ENCODE measurements at regions not wholly inside any gene's neighbourhood (a gene's known extent, or its start where the extent isn't known, plus 50 kb on each side); places are given as distances from the start of the nearest gene placed in this dataset.

DNA sequence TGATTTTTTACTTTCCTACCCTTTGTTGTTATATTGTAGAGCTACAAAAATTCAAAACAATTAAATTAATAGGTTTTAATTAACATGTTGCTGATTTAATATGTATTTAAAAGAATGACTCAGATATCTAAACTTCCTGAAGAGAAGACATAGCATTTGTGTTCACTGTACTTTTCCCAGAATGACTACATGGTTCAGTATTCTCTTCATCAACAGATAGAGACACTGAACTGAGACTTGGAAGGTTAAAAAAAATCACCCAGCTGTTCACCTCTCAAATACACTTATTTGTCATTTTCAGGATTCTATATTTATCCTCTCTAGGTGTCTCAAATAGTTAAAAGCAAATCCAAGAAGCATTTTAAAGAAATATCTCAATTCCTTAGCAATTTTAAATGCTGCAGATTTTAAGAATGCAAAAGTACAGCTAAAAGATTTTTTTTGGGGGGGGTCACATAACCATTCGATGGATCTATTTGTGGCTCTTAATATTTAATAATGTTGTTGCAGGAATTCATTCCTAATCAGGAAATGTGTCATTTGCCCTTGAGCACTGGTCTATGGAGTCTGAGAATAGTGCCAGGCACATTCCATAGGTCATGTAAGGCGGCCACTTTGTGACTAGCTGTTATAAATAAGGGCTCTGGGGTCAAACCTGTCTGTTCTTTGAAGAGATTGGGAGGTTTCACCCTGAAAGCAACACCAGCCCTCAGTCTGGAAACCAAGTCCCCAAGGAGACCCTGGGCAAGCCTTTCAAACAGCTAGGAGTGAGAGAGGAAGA lies 463.1 kb downstream of the NR2F1-AS1 start:
- TF ChIP-seq, protein P1, sequence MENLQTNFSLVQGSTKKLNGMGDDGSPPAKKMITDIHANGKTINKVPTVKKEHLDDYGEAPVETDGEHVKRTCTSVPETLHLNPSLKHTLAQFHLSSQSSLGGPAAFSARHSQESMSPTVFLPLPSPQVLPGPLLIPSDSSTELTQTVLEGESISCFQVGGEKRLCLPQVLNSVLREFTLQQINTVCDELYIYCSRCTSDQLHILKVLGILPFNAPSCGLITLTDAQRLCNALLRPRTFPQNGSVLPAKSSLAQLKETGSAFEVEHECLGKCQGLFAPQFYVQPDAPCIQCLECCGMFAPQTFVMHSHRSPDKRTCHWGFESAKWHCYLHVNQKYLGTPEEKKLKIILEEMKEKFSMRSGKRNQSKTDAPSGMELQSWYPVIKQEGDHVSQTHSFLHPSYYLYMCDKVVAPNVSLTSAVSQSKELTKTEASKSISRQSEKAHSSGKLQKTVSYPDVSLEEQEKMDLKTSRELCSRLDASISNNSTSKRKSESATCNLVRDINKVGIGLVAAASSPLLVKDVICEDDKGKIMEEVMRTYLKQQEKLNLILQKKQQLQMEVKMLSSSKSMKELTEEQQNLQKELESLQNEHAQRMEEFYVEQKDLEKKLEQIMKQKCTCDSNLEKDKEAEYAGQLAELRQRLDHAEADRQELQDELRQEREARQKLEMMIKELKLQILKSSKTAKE (IDR thresholded peaks at IDR 0.05; ENCODE audit: low read depth, poor library complexity, severe bottlenecking): no peak
- TF ChIP-seq, protein P2, sequence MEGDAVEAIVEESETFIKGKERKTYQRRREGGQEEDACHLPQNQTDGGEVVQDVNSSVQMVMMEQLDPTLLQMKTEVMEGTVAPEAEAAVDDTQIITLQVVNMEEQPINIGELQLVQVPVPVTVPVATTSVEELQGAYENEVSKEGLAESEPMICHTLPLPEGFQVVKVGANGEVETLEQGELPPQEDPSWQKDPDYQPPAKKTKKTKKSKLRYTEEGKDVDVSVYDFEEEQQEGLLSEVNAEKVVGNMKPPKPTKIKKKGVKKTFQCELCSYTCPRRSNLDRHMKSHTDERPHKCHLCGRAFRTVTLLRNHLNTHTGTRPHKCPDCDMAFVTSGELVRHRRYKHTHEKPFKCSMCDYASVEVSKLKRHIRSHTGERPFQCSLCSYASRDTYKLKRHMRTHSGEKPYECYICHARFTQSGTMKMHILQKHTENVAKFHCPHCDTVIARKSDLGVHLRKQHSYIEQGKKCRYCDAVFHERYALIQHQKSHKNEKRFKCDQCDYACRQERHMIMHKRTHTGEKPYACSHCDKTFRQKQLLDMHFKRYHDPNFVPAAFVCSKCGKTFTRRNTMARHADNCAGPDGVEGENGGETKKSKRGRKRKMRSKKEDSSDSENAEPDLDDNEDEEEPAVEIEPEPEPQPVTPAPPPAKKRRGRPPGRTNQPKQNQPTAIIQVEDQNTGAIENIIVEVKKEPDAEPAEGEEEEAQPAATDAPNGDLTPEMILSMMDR (IDR thresholded peaks at IDR 0.05 in 2 of 3, conservative IDR thresholded peaks at IDR 0.05 in 1 of 3; ENCODE audit: control insufficient read depth in 2 of 3, extremely low read depth in 1 of 3, insufficient read depth in 1 of 3, low read depth in 3 of 3, low read length in 3 of 3): no peak

Data from GM12878 (cell line).